Left hindlimb (tissue), 1 donor: ENCODE measurements at regions not wholly inside any gene's neighbourhood (a gene's known extent, or its start where the extent isn't known, plus 50 kb on each side); places are given as distances from the start of the nearest gene placed in this dataset.

Experiments
- DNase-seq: peaks from one replicate; pipeline ENCODE4 v3.0.0-alpha.2; 2018

GRCh38 chr5:89008291-89008690 lies 125.3 kb upstream of the MEF2C start:
- no peak for DNase-seq

- DNase-seq, result no peak
Observed at GRCh38 chr5:89005990-89006389, 123.0 kb upstream of the MEF2C start.

GRCh38 chr5:89004379-89004778 lies 121.4 kb upstream of the MEF2C start:
- DNase-seq, result no peak

- no peak for DNase-seq
Observed at GRCh38 chr5:89003563-89004036, 120.6 kb upstream of the MEF2C start.

- no peak for DNase-seq
Observed at GRCh38 chr5:88999853-89000252, 116.9 kb upstream of the MEF2C start.

GRCh38 chr5:88997937-88998336 lies 115.0 kb upstream of the MEF2C start:
- no peak for DNase-seq

GRCh38 chr5:88984040-88984439 lies 101.1 kb upstream of the MEF2C start:
- DNase-seq, result no peak

GRCh38 chr5:88979726-88980125 lies 96.7 kb upstream of the MEF2C start:
- DNase-seq, result no peak

- no peak for DNase-seq
Observed at GRCh38 chr5:88979244-88979643, 96.3 kb upstream of the MEF2C start.

GRCh38 chr5:88976914-88977313 lies 93.9 kb upstream of the MEF2C start:
- DNase-seq, result no peak

- no peak for DNase-seq
Observed at GRCh38 chr5:88967633-88968585, 84.9 kb upstream of the MEF2C start.

- no peak for DNase-seq
Observed at GRCh38 chr5:88964831-88965230, 81.8 kb upstream of the MEF2C start.

- no peak for DNase-seq
Observed at GRCh38 chr5:88957013-88957412, 74.0 kb upstream of the MEF2C start.

- DNase-seq, result no peak
Observed at GRCh38 chr5:88956416-88956815, 73.4 kb upstream of the MEF2C start.

GRCh38 chr5:88955403-88955802 lies 72.4 kb upstream of the MEF2C start:
- DNase-seq, result no peak

- no peak for DNase-seq
Observed at GRCh38 chr5:88954511-88954910, 71.5 kb upstream of the MEF2C start.

- no peak for DNase-seq
Observed at GRCh38 chr5:88952996-88953643, 70.1 kb upstream of the MEF2C start.

- DNase-seq, result no peak
Observed at GRCh38 chr5:88952344-88952743, 69.4 kb upstream of the MEF2C start.

GRCh38 chr5:88951457-88951856 lies 68.5 kb upstream of the MEF2C start:
- no peak for DNase-seq

GRCh38 chr5:88948746-88949600 lies 66.0 kb upstream of the MEF2C start:
- no peak for DNase-seq

- DNase-seq, result no peak
Observed at GRCh38 chr5:88944751-88945531, 62.0 kb upstream of the MEF2C start.

- DNase-seq, result no peak
Observed at GRCh38 chr5:88941581-88941980, 58.6 kb upstream of the MEF2C start.
